ENCODE measurements at regions not wholly inside any gene's neighbourhood (a gene's known extent, or its start where the extent isn't known, plus 50 kb on each side); places are given as distances from the start of the nearest gene placed in this dataset.
A peak's percentile ranks its signal among the peaks of the same experiment; 100 is the strongest.
"Not testable (repeated sequence)": the region's sequence is repeated elsewhere in the genome, so short reads cannot be mapped to it uniquely, and the experiment has no call there.

GRCh38 chrX:47306471-47307023 lies 63.8 kb upstream of the ZNF157 start:
- ATAC-seq; H3K27ac Mint-ChIP-seq; H3K9me3 Mint-ChIP-seq; H3K4me3 Mint-ChIP-seq; POLR2A ChIA-PET; DNase-seq (ENCODE audit: low spot score); CTCF ChIA-PET; H3K27me3 Mint-ChIP-seq (ENCODE audit: low read depth); H3K36me3 Mint-ChIP-seq: not testable (repeated sequence)
- peaks cover 26% of the 10 kb centered on the region for H3K4me1 Mint-ChIP-seq

GRCh38 chrX:47311932-47312774 lies 58.2 kb upstream of the ZNF157 start:
- peak overlapping the region; percentile 98 for H3K27ac Mint-ChIP-seq
- no peaks in the 10 kb centered on the region for H3K36me3 Mint-ChIP-seq
- ATAC-seq (peak; percentile 60), DNase-seq (ENCODE audit: low spot score) (peak; percentile 56)
- POLR2A ChIA-PET, result interaction anchor here (0.6 to 1.6 kb wide), 5 partner anchors 9 to 79 kb away, joined by 3 to 7 read pairs (median 4); partner anchors contain the start of gene USP11
- CTCF ChIA-PET, result interaction anchor here (0.5 to 2.6 kb wide), 16 partner anchors 9 to 416 kb away, joined by 3 to 19 read pairs (median 4); partner anchors contain the start of genes CDK16 and USP11
- H3K27me3 Mint-ChIP-seq (ENCODE audit: low read depth), result no peaks in the 10 kb centered on the region; the same call in 1 of the 2 replicates
- TF ChIP-seq, protein P1, sequence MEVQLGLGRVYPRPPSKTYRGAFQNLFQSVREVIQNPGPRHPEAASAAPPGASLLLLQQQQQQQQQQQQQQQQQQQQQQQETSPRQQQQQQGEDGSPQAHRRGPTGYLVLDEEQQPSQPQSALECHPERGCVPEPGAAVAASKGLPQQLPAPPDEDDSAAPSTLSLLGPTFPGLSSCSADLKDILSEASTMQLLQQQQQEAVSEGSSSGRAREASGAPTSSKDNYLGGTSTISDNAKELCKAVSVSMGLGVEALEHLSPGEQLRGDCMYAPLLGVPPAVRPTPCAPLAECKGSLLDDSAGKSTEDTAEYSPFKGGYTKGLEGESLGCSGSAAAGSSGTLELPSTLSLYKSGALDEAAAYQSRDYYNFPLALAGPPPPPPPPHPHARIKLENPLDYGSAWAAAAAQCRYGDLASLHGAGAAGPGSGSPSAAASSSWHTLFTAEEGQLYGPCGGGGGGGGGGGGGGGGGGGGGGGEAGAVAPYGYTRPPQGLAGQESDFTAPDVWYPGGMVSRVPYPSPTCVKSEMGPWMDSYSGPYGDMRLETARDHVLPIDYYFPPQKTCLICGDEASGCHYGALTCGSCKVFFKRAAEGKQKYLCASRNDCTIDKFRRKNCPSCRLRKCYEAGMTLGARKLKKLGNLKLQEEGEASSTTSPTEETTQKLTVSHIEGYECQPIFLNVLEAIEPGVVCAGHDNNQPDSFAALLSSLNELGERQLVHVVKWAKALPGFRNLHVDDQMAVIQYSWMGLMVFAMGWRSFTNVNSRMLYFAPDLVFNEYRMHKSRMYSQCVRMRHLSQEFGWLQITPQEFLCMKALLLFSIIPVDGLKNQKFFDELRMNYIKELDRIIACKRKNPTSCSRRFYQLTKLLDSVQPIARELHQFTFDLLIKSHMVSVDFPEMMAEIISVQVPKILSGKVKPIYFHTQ (CRISPR knock-in tag; IDR thresholded peaks at IDR 0.05), result no peak
- TF ChIP-seq, protein P2, sequence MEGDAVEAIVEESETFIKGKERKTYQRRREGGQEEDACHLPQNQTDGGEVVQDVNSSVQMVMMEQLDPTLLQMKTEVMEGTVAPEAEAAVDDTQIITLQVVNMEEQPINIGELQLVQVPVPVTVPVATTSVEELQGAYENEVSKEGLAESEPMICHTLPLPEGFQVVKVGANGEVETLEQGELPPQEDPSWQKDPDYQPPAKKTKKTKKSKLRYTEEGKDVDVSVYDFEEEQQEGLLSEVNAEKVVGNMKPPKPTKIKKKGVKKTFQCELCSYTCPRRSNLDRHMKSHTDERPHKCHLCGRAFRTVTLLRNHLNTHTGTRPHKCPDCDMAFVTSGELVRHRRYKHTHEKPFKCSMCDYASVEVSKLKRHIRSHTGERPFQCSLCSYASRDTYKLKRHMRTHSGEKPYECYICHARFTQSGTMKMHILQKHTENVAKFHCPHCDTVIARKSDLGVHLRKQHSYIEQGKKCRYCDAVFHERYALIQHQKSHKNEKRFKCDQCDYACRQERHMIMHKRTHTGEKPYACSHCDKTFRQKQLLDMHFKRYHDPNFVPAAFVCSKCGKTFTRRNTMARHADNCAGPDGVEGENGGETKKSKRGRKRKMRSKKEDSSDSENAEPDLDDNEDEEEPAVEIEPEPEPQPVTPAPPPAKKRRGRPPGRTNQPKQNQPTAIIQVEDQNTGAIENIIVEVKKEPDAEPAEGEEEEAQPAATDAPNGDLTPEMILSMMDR (IDR thresholded peaks at IDR 0.05), result 0 out of 2 replicates have a peak, but pooled peaks have one; percentile 19
- no peak for TF ChIP-seq ZNF396 (CRISPR knock-in tag; IDR thresholded peaks at IDR 0.05; ENCODE audit: borderline replicate concordance)
- peaks cover 30% of the 10 kb centered on the region for H3K4me1 Mint-ChIP-seq
- H3K9me3 Mint-ChIP-seq, result no peaks in the 10 kb centered on the region
- no peak overlapping the region for H3K4me3 Mint-ChIP-seq

DNA sequence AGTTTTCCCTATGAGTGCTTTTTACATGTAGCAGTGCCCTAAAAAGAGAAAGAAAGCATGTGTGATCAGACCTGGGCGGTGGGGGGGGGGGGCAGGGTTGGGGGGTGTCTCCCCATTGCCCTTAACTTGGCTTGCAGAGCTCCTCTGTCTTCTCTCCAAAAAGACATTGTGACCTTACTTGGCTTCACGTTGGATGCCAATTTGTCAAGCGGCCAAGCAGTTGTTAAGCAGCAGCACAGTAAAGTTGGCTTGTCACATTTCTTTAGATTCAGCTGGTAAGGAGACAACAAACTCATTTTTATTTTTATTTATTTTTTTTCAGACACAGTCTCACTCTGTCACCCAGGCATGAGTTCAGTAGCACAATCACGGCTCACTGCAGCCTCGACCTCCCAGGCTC lies 57.3 kb upstream of the ZNF157 start:
- Mint-ChIP-seq H3K9me3 (no peaks in the 10 kb centered on the region), H3K4me3 (no peak overlapping the region), H3K27ac (peak overlapping the region; percentile 98; the same call in 1 of the 2 replicates), H3K36me3 (no peaks in the 10 kb centered on the region), H3K4me1 (peaks cover 34% of the 10 kb centered on the region), H3K27me3 (ENCODE audit: low read depth) (no peaks in the 10 kb centered on the region; the same call in 1 of the 2 replicates)
- TF ChIP-seq, protein P3, sequence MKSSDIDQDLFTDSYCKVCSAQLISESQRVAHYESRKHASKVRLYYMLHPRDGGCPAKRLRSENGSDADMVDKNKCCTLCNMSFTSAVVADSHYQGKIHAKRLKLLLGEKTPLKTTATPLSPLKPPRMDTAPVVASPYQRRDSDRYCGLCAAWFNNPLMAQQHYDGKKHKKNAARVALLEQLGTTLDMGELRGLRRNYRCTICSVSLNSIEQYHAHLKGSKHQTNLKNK (CRISPR knock-in tag; IDR thresholded peaks at IDR 0.05), result no peak
- no peak for TF ChIP-seq ZNF263 (CRISPR knock-in tag; IDR thresholded peaks at IDR 0.05; ENCODE audit: low read depth)
- no peak for TF ChIP-seq FOXK1 (CRISPR knock-in tag; IDR thresholded peaks at IDR 0.05)
- TF ChIP-seq, protein P4, sequence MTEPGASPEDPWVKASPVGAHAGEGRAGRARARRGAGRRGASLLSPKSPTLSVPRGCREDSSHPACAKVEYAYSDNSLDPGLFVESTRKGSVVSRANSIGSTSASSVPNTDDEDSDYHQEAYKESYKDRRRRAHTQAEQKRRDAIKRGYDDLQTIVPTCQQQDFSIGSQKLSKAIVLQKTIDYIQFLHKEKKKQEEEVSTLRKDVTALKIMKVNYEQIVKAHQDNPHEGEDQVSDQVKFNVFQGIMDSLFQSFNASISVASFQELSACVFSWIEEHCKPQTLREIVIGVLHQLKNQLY (CRISPR knock-in tag; IDR thresholded peaks at IDR 0.05), result no peak
- DNase-seq (ENCODE audit: low spot score) (no peak), ATAC-seq (no peak)
- ChIA-PET CTCF (interaction anchor here (0.7 to 2.6 kb wide), 12 partner anchors 9 to 417 kb away, joined by 3 to 19 read pairs (median 5); partner anchors contain the start of gene CDK16), POLR2A (interaction anchor here (1.6 kb wide), 1 partner anchor 9 kb away, joined by 7 read pairs; no protein-coding TSS in a partner anchor)

- Mint-ChIP-seq H3K27me3 (ENCODE audit: low read depth) (no peaks in the 10 kb centered on the region; the same call in 1 of the 2 replicates), H3K9me3 (no peaks in the 10 kb centered on the region), H3K4me3 (peak overlapping the region; percentile 52), H3K36me3 (no peaks in the 10 kb centered on the region), H3K27ac (peak overlapping the region; percentile 99), H3K4me1 (peaks cover 37% of the 10 kb centered on the region)
- CTCF ChIA-PET, result interaction anchor here (0.7 kb wide), 1 partner anchor 111 kb away, joined by 3 read pairs; no protein-coding TSS in a partner anchor
- TF ChIP-seq, protein P5, sequence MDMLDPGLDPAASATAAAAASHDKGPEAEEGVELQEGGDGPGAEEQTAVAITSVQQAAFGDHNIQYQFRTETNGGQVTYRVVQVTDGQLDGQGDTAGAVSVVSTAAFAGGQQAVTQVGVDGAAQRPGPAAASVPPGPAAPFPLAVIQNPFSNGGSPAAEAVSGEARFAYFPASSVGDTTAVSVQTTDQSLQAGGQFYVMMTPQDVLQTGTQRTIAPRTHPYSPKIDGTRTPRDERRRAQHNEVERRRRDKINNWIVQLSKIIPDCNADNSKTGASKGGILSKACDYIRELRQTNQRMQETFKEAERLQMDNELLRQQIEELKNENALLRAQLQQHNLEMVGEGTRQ (CRISPR knock-in tag; IDR thresholded peaks at IDR 0.05), result no peak
- TF ChIP-seq ETV6 (CRISPR knock-in tag; IDR thresholded peaks at IDR 0.05) (no peak), TEAD4 (CRISPR knock-in tag; IDR thresholded peaks at IDR 0.05) (no peak), TEAD1 (CRISPR knock-in tag; IDR thresholded peaks at IDR 0.05) (no peak), ZNF425 (CRISPR knock-in tag; conservative IDR thresholded peaks at IDR 0.05) (no peak), CREB1 (CRISPR knock-in tag; IDR thresholded peaks at IDR 0.05) (no peak)
- POLR2A ChIA-PET, result no interaction called here
- ATAC-seq (peak; percentile 74), DNase-seq (ENCODE audit: low spot score) (peak; percentile 68)
Measured at GRCh38 chrX:47316276-47317025, 53.9 kb upstream of the ZNF157 start.
